ENCODE measurements at regions not wholly inside any gene's neighbourhood (a gene's known extent, or its start where the extent isn't known, plus 50 kb on each side); places are given as distances from the start of the nearest gene placed in this dataset.

DNA sequence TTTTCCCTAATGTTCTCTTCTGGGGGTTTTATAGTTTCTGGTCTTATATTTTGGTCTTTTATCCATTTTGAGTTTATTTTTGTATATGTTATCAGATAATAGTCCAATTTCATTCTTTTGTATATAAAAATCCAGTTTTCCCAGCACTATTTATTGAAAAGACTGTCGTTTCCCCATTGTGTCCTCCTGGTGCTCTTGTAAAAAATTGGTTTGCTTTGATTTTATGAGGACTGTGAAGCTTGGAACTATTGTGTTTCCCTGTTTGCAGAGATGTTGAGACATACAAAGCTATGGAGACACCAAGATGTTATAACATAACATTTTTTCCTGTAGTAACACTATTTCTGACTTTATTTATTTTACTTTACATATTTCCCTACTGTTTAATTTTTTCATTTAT, 163.3 kb upstream of the TUT7 start:
- POLR2A ChIA-PET (ENCODE audit: low non-redundant PET) = no interaction called here
- DNase-seq (ENCODE audit: low spot score) = no peak
- CTCF ChIA-PET = interaction anchor here (0.7 kb wide), 3 partner anchors 445 to 889 kb away, joined by 3 to 5 read pairs (median 3); no protein-coding TSS in a partner anchor
- no peak overlapping the region for H3K27ac ChIP-seq
- TF ChIP-seq, protein P1, sequence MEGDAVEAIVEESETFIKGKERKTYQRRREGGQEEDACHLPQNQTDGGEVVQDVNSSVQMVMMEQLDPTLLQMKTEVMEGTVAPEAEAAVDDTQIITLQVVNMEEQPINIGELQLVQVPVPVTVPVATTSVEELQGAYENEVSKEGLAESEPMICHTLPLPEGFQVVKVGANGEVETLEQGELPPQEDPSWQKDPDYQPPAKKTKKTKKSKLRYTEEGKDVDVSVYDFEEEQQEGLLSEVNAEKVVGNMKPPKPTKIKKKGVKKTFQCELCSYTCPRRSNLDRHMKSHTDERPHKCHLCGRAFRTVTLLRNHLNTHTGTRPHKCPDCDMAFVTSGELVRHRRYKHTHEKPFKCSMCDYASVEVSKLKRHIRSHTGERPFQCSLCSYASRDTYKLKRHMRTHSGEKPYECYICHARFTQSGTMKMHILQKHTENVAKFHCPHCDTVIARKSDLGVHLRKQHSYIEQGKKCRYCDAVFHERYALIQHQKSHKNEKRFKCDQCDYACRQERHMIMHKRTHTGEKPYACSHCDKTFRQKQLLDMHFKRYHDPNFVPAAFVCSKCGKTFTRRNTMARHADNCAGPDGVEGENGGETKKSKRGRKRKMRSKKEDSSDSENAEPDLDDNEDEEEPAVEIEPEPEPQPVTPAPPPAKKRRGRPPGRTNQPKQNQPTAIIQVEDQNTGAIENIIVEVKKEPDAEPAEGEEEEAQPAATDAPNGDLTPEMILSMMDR (conservative IDR thresholded peaks at IDR 0.05; ENCODE audit: low read depth) = no peak

DNA sequence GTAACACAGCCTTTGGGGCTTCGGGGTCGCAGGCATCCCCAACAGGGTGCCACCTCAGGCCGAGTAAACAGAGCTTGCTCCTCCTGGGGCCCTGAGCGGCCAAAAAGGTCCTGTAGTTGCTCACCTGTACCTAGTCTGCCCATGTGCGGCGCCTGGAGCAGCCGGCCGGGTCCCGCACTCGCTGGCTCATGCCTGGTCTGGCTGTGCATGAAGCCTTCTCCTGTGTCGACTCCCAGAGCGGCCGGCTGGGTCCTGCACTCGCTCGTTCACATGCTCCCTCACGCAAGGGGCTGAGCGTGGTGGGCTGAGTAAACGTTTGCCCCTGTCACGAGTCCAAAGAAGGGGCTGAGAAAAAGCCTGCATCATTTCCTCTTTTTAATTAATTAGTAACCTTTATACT, 162.4 kb upstream of the TUT7 start:
- ChIA-PET CTCF (interaction anchor here (1.3 kb wide), 1 partner anchor 103 kb away, joined by 3 read pairs; no protein-coding TSS in a partner anchor), POLR2A (ENCODE audit: low non-redundant PET) (no interaction called here)
- H3K27ac ChIP-seq = no peak overlapping the region
- TF ChIP-seq, protein P1 (conservative IDR thresholded peaks at IDR 0.05; ENCODE audit: low read depth) = no peak
- no peak for DNase-seq (ENCODE audit: low spot score)

DNA sequence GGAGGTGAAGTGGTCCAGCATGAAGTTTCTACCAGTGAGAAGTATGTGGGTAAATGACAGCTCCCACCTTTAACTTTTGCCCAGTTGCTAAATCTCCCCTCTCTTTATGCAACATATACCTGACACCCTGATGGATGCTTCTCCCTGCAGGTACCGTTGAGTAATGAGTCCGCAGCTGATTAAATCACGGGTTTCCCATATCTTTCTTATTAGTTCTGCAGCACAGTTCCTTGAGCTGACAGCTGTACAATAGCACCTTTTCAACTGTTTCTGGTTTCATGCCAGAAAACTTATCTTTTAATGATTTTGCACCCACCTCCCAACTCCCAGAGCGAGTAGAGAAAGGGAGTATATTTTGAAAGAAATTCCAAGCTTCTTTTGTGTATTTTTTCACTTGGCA, 161.0 kb upstream of the TUT7 start:
- no peak overlapping the region for H3K27ac ChIP-seq
- TF ChIP-seq, protein P1 (conservative IDR thresholded peaks at IDR 0.05; ENCODE audit: low read depth) = no peak
- no peak for DNase-seq (ENCODE audit: low spot score)
- ChIA-PET POLR2A (ENCODE audit: low non-redundant PET) (no interaction called here), CTCF (interaction anchor here (1.3 kb wide), 1 partner anchor 101 kb away, joined by 3 read pairs; no protein-coding TSS in a partner anchor)

DNA sequence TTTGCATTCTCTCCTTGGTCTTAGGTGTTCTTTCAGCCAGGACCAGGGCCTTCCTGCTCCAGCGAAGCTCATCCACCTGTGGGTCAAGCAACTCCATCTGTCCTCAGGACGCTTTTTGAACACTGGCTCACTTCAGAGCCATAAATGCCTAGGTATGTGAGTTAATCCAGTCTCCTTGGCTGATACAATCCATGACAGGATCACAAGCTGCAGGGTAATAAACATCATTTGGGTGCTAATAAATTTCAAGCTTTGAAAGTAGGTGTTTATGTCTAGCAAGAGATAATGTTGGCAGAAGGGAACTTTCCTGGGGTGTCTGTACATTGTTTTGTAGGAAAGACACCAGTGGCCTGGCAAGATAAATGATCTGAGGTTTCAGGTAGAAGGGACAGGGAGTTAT, 159.2 kb upstream of the TUT7 start:
- no peak for DNase-seq (ENCODE audit: low spot score)
- no peak overlapping the region for H3K27ac ChIP-seq
- CTCF ChIA-PET = no interaction called here
- POLR2A ChIA-PET (ENCODE audit: low non-redundant PET) = no interaction called here
- TF ChIP-seq, protein P1 (conservative IDR thresholded peaks at IDR 0.05; ENCODE audit: low read depth) = no peak

DNA sequence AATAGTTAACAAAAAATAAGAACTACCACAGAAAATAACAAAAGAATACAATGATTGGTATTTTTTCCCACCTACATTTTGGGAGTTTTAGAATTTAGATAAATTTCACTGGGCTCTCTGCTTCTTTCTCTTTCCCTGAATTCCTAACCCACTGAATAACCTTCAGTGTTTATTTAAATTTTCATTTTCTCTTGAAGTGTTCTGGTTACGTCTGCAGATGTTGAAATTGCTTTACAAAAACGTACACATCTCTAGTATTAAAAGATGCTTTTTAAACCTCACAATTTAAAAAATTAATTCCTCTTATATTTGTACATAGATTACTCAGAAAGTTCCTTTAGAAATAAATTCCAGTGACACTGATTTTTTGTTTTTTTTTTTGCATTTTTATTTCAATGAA, 158.7 kb upstream of the TUT7 start:
- H3K27ac ChIP-seq = no peak overlapping the region
- ChIA-PET CTCF (no interaction called here), POLR2A (ENCODE audit: low non-redundant PET) (no interaction called here)
- TF ChIP-seq, protein P1 (conservative IDR thresholded peaks at IDR 0.05; ENCODE audit: low read depth) = no peak
- DNase-seq (ENCODE audit: low spot score) = no peak

DNA sequence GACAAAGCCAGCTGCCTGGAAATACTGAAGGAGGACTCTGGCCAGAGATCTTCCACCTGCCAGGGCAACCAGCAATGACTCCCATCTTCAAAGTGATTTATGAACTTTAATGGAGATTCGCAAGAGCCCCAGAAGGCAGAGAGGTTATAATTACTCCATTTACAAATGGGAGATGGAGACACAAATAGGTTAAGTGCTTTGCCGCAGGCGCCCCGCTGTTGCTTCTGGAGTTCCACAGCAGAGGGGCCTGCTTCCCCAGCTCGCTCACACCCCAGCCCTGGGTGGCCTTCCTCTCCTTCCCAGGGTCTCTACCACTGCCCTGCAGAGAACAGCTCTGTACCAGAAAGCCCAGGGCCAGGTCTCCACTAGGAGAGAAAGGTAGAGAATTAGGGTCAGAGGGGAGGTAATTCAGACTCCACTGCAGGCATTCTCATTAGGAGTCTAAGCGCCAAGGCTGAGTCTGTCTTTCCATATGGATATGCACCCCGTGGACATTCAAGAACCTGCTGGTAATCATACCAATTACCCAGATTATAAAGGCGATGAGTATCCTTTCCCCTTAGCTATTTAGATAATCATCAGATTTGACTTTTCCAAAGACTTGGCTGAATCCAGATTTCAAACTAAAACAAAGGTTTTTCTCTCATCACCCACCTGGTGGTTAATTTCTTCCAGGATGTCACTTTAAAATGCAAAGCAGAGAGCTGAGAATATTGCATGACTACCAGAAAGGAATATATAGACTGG, 157.6 kb upstream of the TUT7 start:
- TF ChIP-seq, protein P1 (conservative IDR thresholded peaks at IDR 0.05; ENCODE audit: low read depth) = no peak
- no peak overlapping the region for H3K27ac ChIP-seq
- no peak for DNase-seq (ENCODE audit: low spot score)
- POLR2A ChIA-PET (ENCODE audit: low non-redundant PET) = no interaction called here
- CTCF ChIA-PET = no interaction called here

Data from RWPE1 (cell line).